A673 (cell line): ENCODE measurements at regions not wholly inside any gene's neighbourhood (a gene's known extent, or its start where the extent isn't known, plus 50 kb on each side); places are given as distances from the start of the nearest gene placed in this dataset.

Source experiments
- BruUV-seq: library from RNA; stranded (reverse); fragments of 400-500 nt; replicated peaks from 2 replicates; lab custom pipeline; 2021; lab: Mats Ljungman, UMichigan
- CTCF ChIA-PET: fragments of 300-600 bp; sonication (Branson Sonifier 250); formaldehyde crosslinking; loops from one replicate; lab custom pipeline; 2022; ENCODE audit warnings: antibody characterized with exemption; lab: Charles Lee
- POLR2A ChIA-PET: fragments of 300-600 bp; sonication (Branson Sonifier 250); formaldehyde crosslinking; loops from one replicate; lab custom pipeline; 2022; ENCODE audit warnings: antibody characterized with exemption; ENCODE audit not compliant: low non-redundant PET; lab: Charles Lee
- DNase-seq: peaks from one replicate; pipeline ENCODE4 v3.0.0-alpha.2; 2015; ENCODE audit warnings: low spot score
- H3K27ac ChIP-seq: fragments of 200-600 bp; sonication (generic); 2 replicates; pipeline ENCODE4 v1.5.1; 2016; ENCODE audit warnings: mixed run types, low read depth, mild to moderate bottlenecking, mixed read lengths, antibody characterized with exemption, low read length; ENCODE audit not compliant: poor library complexity, severe bottlenecking
- H3K27me3 ChIP-seq: fragments of 200-600 bp; sonication (generic); replicated peaks from 2 replicates; pipeline ENCODE4 v1.6.1; 2017; ENCODE audit warnings: mixed run types, low read depth, mild to moderate bottlenecking, mixed read lengths, antibody characterized with exemption, low read length; ENCODE audit not compliant: insufficient read depth, poor library complexity
- H3K36me3 ChIP-seq: fragments of 200-600 bp; sonication (generic); 2 replicates; pipeline ENCODE4 v1.6.1; 2016; ENCODE audit warnings: mixed run types, mild to moderate bottlenecking, mixed read lengths, antibody characterized with exemption, low read length; ENCODE audit not compliant: insufficient read depth, poor library complexity, severe bottlenecking
- H3K4me1 ChIP-seq: fragments of 200-600 bp; sonication (generic); 2 replicates; pipeline ENCODE4 v1.6.1; 2017; ENCODE audit warnings: mixed run types, mild to moderate bottlenecking, mixed read lengths, antibody characterized with exemption, low read length; ENCODE audit not compliant: insufficient read depth, poor library complexity, severe bottlenecking
- H3K4me3 ChIP-seq: fragments of 200-600 bp; sonication (generic); 2 replicates; pipeline ENCODE4 v1.5.1; 2016; ENCODE audit warnings: low read depth, mixed run types, mild to moderate bottlenecking, mixed read lengths, low read length; ENCODE audit not compliant: poor library complexity, severe bottlenecking
- H3K9me3 ChIP-seq: fragments of 200-600 bp; sonication (generic); 2 replicates; pipeline ENCODE4 v1.6.1; 2016; ENCODE audit warnings: mixed run types, low read depth, mild to moderate bottlenecking, mixed read lengths, antibody characterized with exemption, low read length; ENCODE audit not compliant: poor library complexity, severe bottlenecking
- CTCF ChIP-seq: fragments of 300-800, 200-600 bp; sonication (generic); conservative IDR thresholded peaks from 2 replicates; pipeline ENCODE4 v1.5.1; 2017; ENCODE audit warnings: low read depth, mild to moderate bottlenecking, antibody characterized with exemption, low read length, moderate library complexity, mixed read lengths
- EZH2 ChIP-seq: fragments of 200-600 bp; sonication (generic); IDR thresholded peaks from 2 replicates; pipeline ENCODE4 v1.6.1; 2017; ENCODE audit warnings: borderline replicate concordance, low read depth, mild to moderate bottlenecking, mixed read lengths, antibody characterized with exemption, low read length; ENCODE audit not compliant: poor library complexity, severe bottlenecking
- intact Hi-C: fragments of 100-400 bp; cut with micrococcal nuclease; formaldehyde crosslinking; loops from one replicate; pipeline ENCODE4 v1.10.0; 2022; ENCODE audit not compliant: unreplicated experiment

DNA sequence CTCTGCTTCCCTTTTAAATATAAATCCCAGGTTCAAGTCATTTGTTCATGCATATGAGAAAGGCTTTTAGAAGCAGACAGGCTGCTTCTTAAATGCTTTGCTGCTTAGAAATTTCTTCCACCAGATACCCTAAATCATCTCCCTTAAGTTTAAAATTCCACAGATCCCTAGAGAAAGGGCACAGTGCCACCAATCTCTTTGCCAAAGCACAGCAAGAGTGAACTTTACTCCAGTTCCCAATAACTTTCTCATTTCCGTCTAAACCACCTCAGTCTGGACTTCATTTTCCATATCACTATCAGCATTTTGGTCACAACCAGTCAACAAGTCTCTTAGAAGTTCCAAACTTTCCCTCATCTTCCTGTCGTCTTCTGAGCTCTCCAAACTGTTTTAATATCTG, 679.8 kb upstream of the FTMT start:
- CTCF ChIA-PET = no interaction called here
- POLR2A ChIA-PET = no interaction called here

GRCh38 chr5:121174351-121174750, 677.3 kb upstream of the FTMT start:
- no TSS peak for BruUV-seq
- TF ChIP-seq CTCF (no peak), EZH2 (no peak)
- CTCF ChIA-PET = no interaction called here
- POLR2A ChIA-PET = no interaction called here
- no peaks in the 10 kb centered on the region for H3K36me3 ChIP-seq
- H3K4me3 ChIP-seq = no peak overlapping the region
- intact Hi-C loops = no loop called here
- DNase-seq = no peak
- no peaks in the 10 kb centered on the region for H3K4me1 ChIP-seq
- no peak overlapping the region for H3K27ac ChIP-seq
- H3K27me3 ChIP-seq = no peaks in the 10 kb centered on the region
- H3K9me3 ChIP-seq = no peaks in the 10 kb centered on the region

More for the DNA sequence above, 679.8 kb upstream of the FTMT start:
- intact Hi-C loops = no loop called here
- no peaks in the 10 kb centered on the region for H3K9me3 ChIP-seq
- no peaks in the 10 kb centered on the region for H3K36me3 ChIP-seq
- no peak overlapping the region for H3K4me3 ChIP-seq
- no peaks in the 10 kb centered on the region for H3K27me3 ChIP-seq
- DNase-seq = no peak
- BruUV-seq = no TSS peak
- no peaks in the 10 kb centered on the region for H3K4me1 ChIP-seq
- no peak overlapping the region for H3K27ac ChIP-seq
- no peak for TF ChIP-seq EZH2
- TF ChIP-seq CTCF = no peak

- TF ChIP-seq CTCF = no peak
- no peak for TF ChIP-seq EZH2
- intact Hi-C loops = no loop called here
- Histone ChIP-seq H3K4me3 (no peak overlapping the region), H3K36me3 (no peaks in the 10 kb centered on the region), H3K27me3 (no peaks in the 10 kb centered on the region), H3K9me3 (no peaks in the 10 kb centered on the region), H3K4me1 (no peaks in the 10 kb centered on the region), H3K27ac (no peak overlapping the region)
- ChIA-PET CTCF (no interaction called here), POLR2A (no interaction called here)
- no peak for DNase-seq
- no TSS peak for BruUV-seq
Measured at GRCh38 chr5:121175986-121176385, 675.7 kb upstream of the FTMT start.
